IMR-90 (cell line): ENCODE measurements at regions not wholly inside any gene's neighbourhood (a gene's known extent, or its start where the extent isn't known, plus 50 kb on each side); places are given as distances from the start of the nearest gene placed in this dataset.

Experiments
- ATAC-seq: fragments of 200-7000 bp; cut with Tn5 transposase; 2 replicates; pipeline ENCODE4 v1.9.1; 2020; ENCODE audit warnings: low read depth, mild to moderate bottlenecking, moderate library complexity
- BruUV-seq: library from RNA; stranded (reverse); fragments of 400-500 nt; replicated peaks from 2 replicates; lab custom pipeline; 2021; lab: Mats Ljungman, UMichigan
- CTCF ChIA-PET: fragments of 300-600 bp; formaldehyde crosslinking; extraction: SDS; loops from one replicate; lab custom pipeline; 2021; ENCODE audit warnings: antibody characterized with exemption; lab: Yijun Ruan, JAX
- POLR2A ChIA-PET: fragments of 300-600 bp; sonication (Branson Sonifier 250); formaldehyde crosslinking; loops from one replicate; lab custom pipeline; 2022; ENCODE audit warnings: antibody characterized with exemption; ENCODE audit not compliant: unreplicated experiment; lab: Charles Lee
- DNase-seq: peaks from one replicate; pipeline ENCODE4 v3.0.0; 2013
- H2AFZ ChIP-seq: replicated peaks from 2 replicates; pipeline ENCODE3; 2013; ENCODE audit warnings: low read length, mild to moderate bottlenecking; ENCODE audit not compliant: poor library complexity
- H2AK5ac ChIP-seq: 2 replicates; pipeline ENCODE4 v1.6.1; 2013; ENCODE audit warnings: low read depth, low read length, inconsistent platforms
- H2AK9ac ChIP-seq: replicated peaks from 2 replicates; pipeline ENCODE3; 2013; ENCODE audit warnings: mild to moderate bottlenecking, low read depth, low read length, moderate library complexity; ENCODE audit not compliant: poor library complexity
- H2BK120ac ChIP-seq: 2 replicates; pipeline ENCODE4 v1.6.1; 2013; ENCODE audit warnings: low read depth, low read length, inconsistent platforms
- H2BK15ac ChIP-seq: 3 replicates; pipeline ENCODE4 v1.6.1; 2013; ENCODE audit warnings: low read depth, low read length, inconsistent platforms
- H2BK20ac ChIP-seq: 2 replicates; pipeline ENCODE4 v1.6.1; 2013; ENCODE audit warnings: low read depth, mild to moderate bottlenecking, inconsistent platforms, low read length, moderate library complexity
- H2BK5ac ChIP-seq: 2 replicates; pipeline ENCODE4 v1.6.1; 2013; ENCODE audit warnings: mild to moderate bottlenecking, low read depth, low read length, inconsistent platforms; ENCODE audit not compliant: poor library complexity, severe bottlenecking
- H3K14ac ChIP-seq: replicated peaks from 2 replicates; pipeline ENCODE4 v1.6.1; 2013; ENCODE audit warnings: low read depth, low read length, inconsistent platforms
- H3K18ac ChIP-seq: 2 replicates; pipeline ENCODE4 v1.6.1; 2013; ENCODE audit warnings: low read depth, low read length, control low read depth
- H3K23ac ChIP-seq: 2 replicates; pipeline ENCODE4 v1.6.1; 2013; ENCODE audit warnings: low read depth, low read length, inconsistent platforms
- H3K27ac ChIP-seq: 2 replicates; pipeline ENCODE4 v1.5.1; 2013; ENCODE audit warnings: mild to moderate bottlenecking, control low read depth, low read length; ENCODE audit not compliant: insufficient read depth
- H3K27me3 ChIP-seq: 2 replicates; pipeline ENCODE4 v1.6.1; 2013; ENCODE audit warnings: low read length; ENCODE audit not compliant: control insufficient read depth, insufficient read depth
- H3K36me3 ChIP-seq: 2 replicates; pipeline ENCODE4 v1.6.1; 2013; ENCODE audit warnings: low read length, mixed read lengths; ENCODE audit not compliant: control insufficient read depth, insufficient read depth
- H3K4ac ChIP-seq: 2 replicates; pipeline ENCODE4 v1.6.1; 2013; ENCODE audit warnings: low read depth, low read length, inconsistent platforms
- H3K4me1 ChIP-seq: 2 replicates; pipeline ENCODE4 v1.6.1; 2013; ENCODE audit warnings: low read length, mixed read lengths; ENCODE audit not compliant: control insufficient read depth, insufficient read depth
- H3K4me2 ChIP-seq: 2 replicates; pipeline ENCODE4 v1.6.1; 2013; ENCODE audit warnings: low read depth, mild to moderate bottlenecking, control low read depth, low read length, moderate library complexity
- H3K4me3 ChIP-seq: 2 replicates; pipeline ENCODE4 v1.5.1; 2013; ENCODE audit warnings: low read depth, mild to moderate bottlenecking, control low read depth, low read length, moderate library complexity; ENCODE audit not compliant: insufficient read depth
- H3K56ac ChIP-seq: 2 replicates; pipeline ENCODE4 v1.6.1; 2013; ENCODE audit warnings: low read length, inconsistent platforms; ENCODE audit not compliant: insufficient read depth; ENCODE audit errors: extremely low read depth
- H3K79me1 ChIP-seq, 2 experiments: 2 replicates each; pipeline ENCODE4 v1.6.1; 2013; ENCODE audit warnings: low read length in 2 of 2, inconsistent platforms in 1 of 2, low read depth in 1 of 2
- H3K9ac ChIP-seq: 2 replicates; pipeline ENCODE4 v1.6.1; 2013; ENCODE audit warnings: low read depth, low read length, control low read depth
- H3K9me1 ChIP-seq: 2 replicates; pipeline ENCODE4 v1.6.1; 2013; ENCODE audit warnings: low read length, inconsistent platforms; ENCODE audit not compliant: insufficient read depth
- H3K9me3 ChIP-seq: 2 replicates; pipeline ENCODE4 v1.6.1; 2013; ENCODE audit warnings: low read length; ENCODE audit not compliant: control insufficient read depth, insufficient read depth
- H4K20me1 ChIP-seq: 2 replicates; pipeline ENCODE4 v1.6.1; 2013; ENCODE audit warnings: low read length, inconsistent platforms; ENCODE audit not compliant: insufficient read depth
- H4K5ac ChIP-seq: 2 replicates; pipeline ENCODE4 v1.6.1; 2013; ENCODE audit warnings: mild to moderate bottlenecking, low read depth, low read length, control low read depth
- H4K8ac ChIP-seq, 2 experiments: 2 replicates each; pipeline ENCODE4 v1.6.1; 2013; ENCODE audit warnings: low read depth in 2 of 2, low read length in 2 of 2, control low read depth in 1 of 2, inconsistent platforms in 1 of 2
- H4K91ac ChIP-seq: 2 replicates; pipeline ENCODE4 v1.6.1; 2013; ENCODE audit warnings: low read depth, low read length, inconsistent platforms; ENCODE audit not compliant: insufficient read depth
- BHLHE40 ChIP-seq: fragments of 150-350 bp; IDR thresholded peaks from 2 replicates; pipeline ENCODE4 v1.6.1; 2016; ENCODE audit warnings: mild to moderate bottlenecking, low read depth, low read length
- MAFK ChIP-seq: IDR thresholded peaks from 2 replicates; pipeline ENCODE4 v1.6.1; 2012; ENCODE audit warnings: low read depth, low read length, improper control_type of control experiment
- NFE2L2 ChIP-seq: fragments of 150-350 bp; IDR thresholded peaks from 2 replicates; pipeline ENCODE4 v1.6.1; 2016; ENCODE audit warnings: low read depth, mild to moderate bottlenecking, low read length
- POLR2A ChIP-seq: IDR thresholded peaks from 2 replicates; pipeline ENCODE4 v1.6.1; 2012; ENCODE audit warnings: mild to moderate bottlenecking, low read depth, low read length
- RAD21 ChIP-seq: IDR thresholded peaks from 2 replicates; pipeline ENCODE4 v1.6.1; 2012; ENCODE audit warnings: low read length, improper control_type of control experiment
- RFX5 ChIP-seq: IDR thresholded peaks from 2 replicates; pipeline ENCODE4 v1.8.0; 2012; ENCODE audit warnings: low read depth, mild to moderate bottlenecking, low read length, moderate library complexity
- USF2 ChIP-seq: fragments of 150-350 bp; IDR thresholded peaks from 2 replicates; pipeline ENCODE4 v1.6.1; 2017; ENCODE audit warnings: mild to moderate bottlenecking, antibody characterized with exemption, low read length, low read depth
- whole genome bisulfite sequencing, 2 experiments: methylation state at CpG; one replicate each; pipeline versions ENCODE4 v1.1.5 to v1.1.7; 2013; ENCODE audit warnings: missing lambda C conversion rate in 2 of 2; ENCODE audit not compliant: insufficient read length in 1 of 2; ENCODE audit errors: extremely low coverage in 2 of 2; 5-methylcytosine and 5-hydroxymethylcytosine counted together
- dilution Hi-C: fragments of 300-500 bp; cut with HindIII; formaldehyde crosslinking; loops from one replicate; pipeline ENCODE4 v1.14.3; 2018; ENCODE audit warnings: low sequenced_read_pairs; ENCODE audit not compliant: unreplicated experiment
- in situ Hi-C: fragments of 300-500 bp; cut with MboI; formaldehyde crosslinking; loops from 3 replicates; pipeline ENCODE4 v1.14.3; 2019; ENCODE audit warnings: low sequenced_read_pairs, inconsistent platforms, mixed read lengths
- intact Hi-C: fragments of 100-400 bp; cut with micrococcal nuclease; formaldehyde crosslinking; loops from 2 replicates; pipeline ENCODE4 v1.10.0; 2022
- TF ChIP-seq, protein P1 (sequence below): conservative IDR thresholded peaks from 2 replicates; pipeline ENCODE4 v1.5.1; 2012; ENCODE audit warnings: mild to moderate bottlenecking, low read depth, low read length, improper control_type of control experiment

GRCh38 chr2:42897358-42897757 lies 105.0 kb upstream of the HAAO start:
- CTCF ChIA-PET = no interaction called here
- no TSS peak for BruUV-seq
- Histone ChIP-seq H3K14ac (no peak overlapping the region; the same call in 1 of the 2 replicates), H4K91ac (peak overlapping the region; percentile 11; the same call in 1 of the 2 replicates), H2AFZ (peak overlapping the region; percentile 79), H3K36me3 (no peaks in the 10 kb centered on the region), H3K4me2 (no peak overlapping the region), H3K9me1 (peaks cover 24% of the 10 kb centered on the region), H2BK15ac (peak overlapping the region; percentile 76; the same call in 1 of the 3 replicates), H3K27me3 (no peaks in the 10 kb centered on the region), H2BK20ac (peak overlapping the region; percentile 30), H4K5ac (no peak overlapping the region), H2BK120ac (peak overlapping the region; percentile 41), H3K56ac (no peak overlapping the region), H3K18ac (no peak overlapping the region), H3K23ac (no peak overlapping the region), H2BK5ac (peak overlapping the region; percentile 32), H4K20me1 (no peaks in the 10 kb centered on the region), H3K4me1 (peaks cover 10% of the 10 kb centered on the region), H3K9me3 (no peaks in the 10 kb centered on the region), H3K9ac (no peak overlapping the region), H2AK9ac (no peak overlapping the region), H3K4me3 (no peak overlapping the region), H3K4ac (peak overlapping the region; percentile 27), H2AK5ac (peak overlapping the region; percentile 20; the same call in 1 of the 2 replicates), H3K27ac (no peak overlapping the region), H4K8ac (peak overlapping the region in 1 of 2 experiments; percentile 85; a peak in 2 of 4 replicates), H3K79me1 (no peaks in the 10 kb centered on the region)
- POLR2A ChIA-PET = no interaction called here
- 83% methylated on average over 1 of the region's 2 CpGs; no CpG with 5 or more reads in 1 of the 2 experiments for WGBS, 2 experiments
- in situ Hi-C loops = no loop called here
- no peak for ATAC-seq
- dilution Hi-C loops = no loop called here
- TF ChIP-seq USF2 (no peak), RAD21 (no peak), POLR2A (no peak), RFX5 (no peak), MAFK (no peak), BHLHE40 (no peak), NFE2L2 (no peak)
- TF ChIP-seq, protein P1, sequence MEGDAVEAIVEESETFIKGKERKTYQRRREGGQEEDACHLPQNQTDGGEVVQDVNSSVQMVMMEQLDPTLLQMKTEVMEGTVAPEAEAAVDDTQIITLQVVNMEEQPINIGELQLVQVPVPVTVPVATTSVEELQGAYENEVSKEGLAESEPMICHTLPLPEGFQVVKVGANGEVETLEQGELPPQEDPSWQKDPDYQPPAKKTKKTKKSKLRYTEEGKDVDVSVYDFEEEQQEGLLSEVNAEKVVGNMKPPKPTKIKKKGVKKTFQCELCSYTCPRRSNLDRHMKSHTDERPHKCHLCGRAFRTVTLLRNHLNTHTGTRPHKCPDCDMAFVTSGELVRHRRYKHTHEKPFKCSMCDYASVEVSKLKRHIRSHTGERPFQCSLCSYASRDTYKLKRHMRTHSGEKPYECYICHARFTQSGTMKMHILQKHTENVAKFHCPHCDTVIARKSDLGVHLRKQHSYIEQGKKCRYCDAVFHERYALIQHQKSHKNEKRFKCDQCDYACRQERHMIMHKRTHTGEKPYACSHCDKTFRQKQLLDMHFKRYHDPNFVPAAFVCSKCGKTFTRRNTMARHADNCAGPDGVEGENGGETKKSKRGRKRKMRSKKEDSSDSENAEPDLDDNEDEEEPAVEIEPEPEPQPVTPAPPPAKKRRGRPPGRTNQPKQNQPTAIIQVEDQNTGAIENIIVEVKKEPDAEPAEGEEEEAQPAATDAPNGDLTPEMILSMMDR = no peak
- no peak for DNase-seq
- intact Hi-C loops = no loop called here
